ENCODE measurements at regions not wholly inside any gene's neighbourhood (a gene's known extent, or its start where the extent isn't known, plus 50 kb on each side); places are given as distances from the start of the nearest gene placed in this dataset.

- TF ChIP-seq CTCF (IDR thresholded peaks at IDR 0.05) = no peak
- TF ChIP-seq ZFX (IDR thresholded peaks at IDR 0.05; ENCODE audit: borderline replicate concordance) = no peak
Observed at GRCh38 chr13:62613819-62614218, 1198.2 kb upstream of the PCDH20 start.

Measured in 22Rv1 (cell line).